H1 (cell line): ENCODE measurements at regions not wholly inside any gene's neighbourhood (a gene's known extent, or its start where the extent isn't known, plus 50 kb on each side); places are given as distances from the start of the nearest gene placed in this dataset.

Source experiments
- CTCF ChIA-PET: fragments of 300-600 bp; sonication (Branson Sonifier 250); formaldehyde crosslinking; loops from one replicate; lab custom pipeline; 2021; ENCODE audit not compliant: partially characterized antibody; lab: Charles Lee
- POLR2A ChIA-PET: fragments of 300-600 bp; sonication (Branson Sonifier 250); formaldehyde crosslinking; loops from one replicate; lab custom pipeline; 2021; ENCODE audit warnings: inconsistent platforms; ENCODE audit not compliant: partially characterized antibody; lab: Charles Lee
- DNase-seq, 2 experiments: peaks; one replicate each; pipeline versions ENCODE4 v3.0.0 to v3.0.0-alpha.2; 2010 to 2022; ENCODE audit warnings: low spot score in 2 of 2, low read depth in 1 of 2, mixed read lengths in 1 of 2
- FAIRE-seq: peaks from 2 replicates; lab custom pipeline; 2011; peaks lifted over from hg19 to GRCh38; lab: Jason Lieb, UNC
- H2AFZ ChIP-seq: 2 replicates; pipeline ENCODE4 v1.8.1; 2012; ENCODE audit warnings: low read length, inconsistent platforms
- H2AK5ac ChIP-seq: 2 replicates; pipeline ENCODE4 v1.6.1; 2013; ENCODE audit warnings: low read depth, low read length
- H2BK120ac ChIP-seq: replicated peaks from 2 replicates; pipeline ENCODE3; 2013; ENCODE audit warnings: low read depth, low read length, inconsistent platforms
- H2BK12ac ChIP-seq: 2 replicates; pipeline ENCODE4 v1.6.1; 2013; ENCODE audit warnings: low read depth, low read length
- H2BK15ac ChIP-seq: 2 replicates; pipeline ENCODE4 v1.6.1; 2013; ENCODE audit warnings: low read length
- H2BK20ac ChIP-seq: 2 replicates; pipeline ENCODE4 v1.6.1; 2013; ENCODE audit warnings: low read length
- H2BK5ac ChIP-seq: 2 replicates; pipeline ENCODE4 v1.6.1; 2013; ENCODE audit warnings: low read depth, low read length
- H3K14ac ChIP-seq: 2 replicates; pipeline ENCODE4 v1.6.1; 2013; ENCODE audit warnings: inconsistent platforms; ENCODE audit not compliant: insufficient read length
- H3K18ac ChIP-seq: 2 replicates; pipeline ENCODE4 v1.6.1; 2013; ENCODE audit warnings: low read length; ENCODE audit errors: extremely low read depth
- H3K23ac ChIP-seq: 2 replicates; pipeline ENCODE4 v1.6.1; 2013; ENCODE audit warnings: inconsistent platforms; ENCODE audit not compliant: insufficient read length
- H3K23me2 ChIP-seq: 2 replicates; pipeline ENCODE4 v1.6.1; 2013; ENCODE audit warnings: low read depth, low read length
- H3K27ac ChIP-seq: 2 replicates; pipeline ENCODE4 v1.6.1; 2011; ENCODE audit warnings: low read depth, low read length, inconsistent platforms
- H3K27me3 ChIP-seq, 4 experiments: replicated peaks in 1 of 4; 1 replicate in 1 of 4; 2 replicates in 3 of 4; pipeline versions ENCODE4 v1.6.1 to v1.8.1; 2011 to 2013; ENCODE audit warnings: low read length in 3 of 4, mild to moderate bottlenecking in 3 of 4, inconsistent platforms in 2 of 4, mixed read lengths in 2 of 4, moderate library complexity in 1 of 4; ENCODE audit not compliant: control insufficient read depth in 3 of 4, insufficient read depth in 3 of 4; ENCODE audit errors: extremely low read depth in 1 of 4
- H3K36me3 ChIP-seq, 4 experiments: 2 replicates each; pipeline versions ENCODE4 v1.6.1 to v1.8.1; 2011 to 2013; ENCODE audit warnings: mild to moderate bottlenecking in 4 of 4, low read length in 3 of 4, moderate library complexity in 2 of 4, control low read depth in 1 of 4, inconsistent platforms in 1 of 4; ENCODE audit not compliant: insufficient read depth in 4 of 4, control insufficient read depth in 2 of 4
- H3K4ac ChIP-seq: replicated peaks from 2 replicates; pipeline ENCODE3; 2013; ENCODE audit warnings: low read length, low read depth, mixed read lengths, inconsistent platforms; ENCODE audit not compliant: insufficient read length
- H3K4me1 ChIP-seq, 4 experiments: replicated peaks in 1 of 4; 1 replicate in 1 of 4; 2 replicates in 3 of 4; pipeline versions ENCODE4 v1.6.1 to v1.8.1; 2011 to 2013; ENCODE audit warnings: low read length in 3 of 4, inconsistent platforms in 2 of 4, mixed read lengths in 1 of 4; ENCODE audit not compliant: insufficient read depth in 4 of 4, control insufficient read depth in 3 of 4
- H3K4me2 ChIP-seq, 2 experiments: 2 replicates each; pipeline versions ENCODE4 v1.6.1 to v1.8.1; 2011 to 2013; ENCODE audit warnings: low read depth in 2 of 2, low read length in 2 of 2, control low read depth in 1 of 2, inconsistent platforms in 1 of 2, mild to moderate bottlenecking in 1 of 2; ENCODE audit not compliant: insufficient read depth in 1 of 2
- H3K4me3 ChIP-seq, 4 experiments: fragments of 200-600, 300-600 bp in 1 of 4; sonication (generic), shearing (Covaris generic), sonication (Bioruptor Twin) in 1 of 4; 2 replicates each; pipeline versions ENCODE4 v1.5.1 to v1.8.1; 2011 to 2016; ENCODE audit warnings: low read length in 4 of 4, low read depth in 3 of 4, control low read depth in 2 of 4, inconsistent platforms in 2 of 4, mild to moderate bottlenecking in 2 of 4, mixed read lengths in 1 of 4, moderate library complexity in 1 of 4; ENCODE audit not compliant: insufficient read depth in 2 of 4; ENCODE audit errors: extremely low read depth in 1 of 4
- H3K56ac ChIP-seq: replicated peaks from 2 replicates; pipeline ENCODE3; 2013; ENCODE audit warnings: low read depth, mild to moderate bottlenecking, mixed read lengths, low read length, inconsistent platforms; ENCODE audit not compliant: insufficient read length
- H3K79me1 ChIP-seq: 2 replicates; pipeline ENCODE4 v1.6.1; 2013; ENCODE audit warnings: low read depth, low read length, control low read depth
- H3K79me2 ChIP-seq, 2 experiments: 2 replicates each; pipeline versions ENCODE4 v1.6.1 to v1.8.1; 2012 to 2013; ENCODE audit warnings: low read length in 2 of 2, mild to moderate bottlenecking in 2 of 2, inconsistent platforms in 1 of 2; ENCODE audit not compliant: insufficient read depth in 2 of 2, control insufficient read depth in 1 of 2
- H3K9ac ChIP-seq, 4 experiments: replicated peaks in 1 of 4; 1 replicate in 1 of 4; 2 replicates in 3 of 4; pipeline versions ENCODE4 v1.6.1 to v1.8.1; 2011 to 2013; ENCODE audit warnings: low read depth in 3 of 4, low read length in 3 of 4, control low read depth in 2 of 4, mild to moderate bottlenecking in 2 of 4, moderate library complexity in 2 of 4, inconsistent platforms in 1 of 4; ENCODE audit errors: extremely low read depth in 1 of 4
- H3K9me3 ChIP-seq, 2 experiments: 2 replicates each; pipeline versions ENCODE4 v1.6.1 to v1.8.1; 2012 to 2013; ENCODE audit warnings: mild to moderate bottlenecking in 2 of 2, moderate library complexity in 2 of 2, control low read depth in 1 of 2, inconsistent platforms in 1 of 2, low read depth in 1 of 2, low read length in 1 of 2, mixed read lengths in 1 of 2; ENCODE audit not compliant: insufficient read depth in 2 of 2
- H4K20me1 ChIP-seq, 2 experiments: replicated peaks in 1 of 2; 2 replicates each; pipeline versions ENCODE3 to v1.8.1; 2011 to 2013; ENCODE audit warnings: inconsistent platforms in 2 of 2, low read length in 2 of 2, mild to moderate bottlenecking in 1 of 2; ENCODE audit not compliant: insufficient read depth in 2 of 2, control insufficient read depth in 1 of 2
- H4K5ac ChIP-seq: 2 replicates; pipeline ENCODE4 v1.6.1; 2013; ENCODE audit warnings: low read length, low read depth, mixed read lengths, inconsistent platforms; ENCODE audit not compliant: insufficient read length
- H4K8ac ChIP-seq: 2 replicates; pipeline ENCODE4 v1.8.0; 2013; ENCODE audit warnings: mild to moderate bottlenecking, moderate library complexity, low read length, inconsistent platforms; ENCODE audit not compliant: insufficient read depth; ENCODE audit errors: extremely low read depth
- H4K91ac ChIP-seq: replicated peaks from 2 replicates; pipeline ENCODE3; 2013; ENCODE audit warnings: low read length, mixed read lengths, inconsistent platforms; ENCODE audit not compliant: insufficient read length
- CHD1 ChIP-seq: IDR thresholded peaks from 2 replicates; pipeline ENCODE4 v1.6.1; 2012; ENCODE audit warnings: low read depth, low read length, improper control_type of control experiment
- CTBP2 ChIP-seq: IDR thresholded peaks from 2 replicates; pipeline ENCODE4 v1.7.0; 2011; ENCODE audit warnings: borderline replicate concordance, mild to moderate bottlenecking, moderate library complexity, mixed read lengths, low read length; ENCODE audit not compliant: insufficient read depth, insufficient read length
- JUND ChIP-seq: IDR thresholded peaks from 2 replicates; pipeline ENCODE4 v1.6.1; 2011; ENCODE audit warnings: mild to moderate bottlenecking, improper control_type of control experiment, low read length
- PHF8 ChIP-seq: fragments of 200-600 bp; sonication (generic); conservative IDR thresholded peaks from 2 replicates; pipeline ENCODE4 v1.7.1; 2012; ENCODE audit warnings: low read depth, mild to moderate bottlenecking, inconsistent platforms, low read length, moderate library complexity
- POLR2A ChIP-seq, 2 experiments: IDR thresholded peaks; 1 replicate in 1 of 2; 2 replicates in 1 of 2; pipeline ENCODE4 v1.6.1; 2011; ENCODE audit warnings: low read depth in 2 of 2, low read length in 2 of 2, mild to moderate bottlenecking in 2 of 2; ENCODE audit errors: control extremely low read depth in 1 of 2
- SAP30 ChIP-seq: fragments of 300-600 bp; sonication (generic); IDR thresholded peaks from 2 replicates; pipeline ENCODE4 v1.7.1; 2012; ENCODE audit warnings: low read length, moderate library complexity, mild to moderate bottlenecking, inconsistent platforms; ENCODE audit not compliant: insufficient read depth, insufficient replicate concordance
- SIRT6 ChIP-seq: IDR thresholded peaks from one replicate; pipeline ENCODE4 v1.7.1; 2012; ENCODE audit warnings: low read length, inconsistent platforms
- SIX5 ChIP-seq: IDR thresholded peaks from 2 replicates; pipeline ENCODE4 v1.6.1; 2011; ENCODE audit warnings: mild to moderate bottlenecking, low read depth, low read length
- TAF1 ChIP-seq: IDR thresholded peaks from 2 replicates; pipeline ENCODE4 v1.6.1; 2011; ENCODE audit warnings: mild to moderate bottlenecking, low read depth, low read length
- TAF7 ChIP-seq: optimal IDR thresholded peaks from 2 replicates; pipeline ENCODE3; 2011; ENCODE audit warnings: low read depth, mild to moderate bottlenecking, inconsistent platforms, low read length, moderate library complexity, borderline replicate concordance
- WGBS, 2 experiments: shearing (Covaris generic) in 1 of 2; methylation state at CpG; one replicate each; pipeline versions ENCODE4 v1.1.6 to v1.1.7; 2013 to 2015; ENCODE audit warnings: low lambda C conversion rate in 2 of 2, mixed read lengths in 2 of 2, inconsistent platforms in 1 of 2, low coverage in 1 of 2, missing lambda C conversion rate in 1 of 2; ENCODE audit not compliant: insufficient replicate concordance in 2 of 2, insufficient coverage in 1 of 2, insufficient read length in 1 of 2; ENCODE audit errors: extremely low coverage in 1 of 2, missing lambda C conversion rate in 1 of 2; 5-methylcytosine and 5-hydroxymethylcytosine counted together
- TF ChIP-seq, protein P1 (sequence below): IDR thresholded peaks from 2 replicates; pipeline ENCODE4 v1.6.1; 2011; ENCODE audit warnings: low read depth, mild to moderate bottlenecking, low read length; ENCODE audit not compliant: insufficient read depth

DNA sequence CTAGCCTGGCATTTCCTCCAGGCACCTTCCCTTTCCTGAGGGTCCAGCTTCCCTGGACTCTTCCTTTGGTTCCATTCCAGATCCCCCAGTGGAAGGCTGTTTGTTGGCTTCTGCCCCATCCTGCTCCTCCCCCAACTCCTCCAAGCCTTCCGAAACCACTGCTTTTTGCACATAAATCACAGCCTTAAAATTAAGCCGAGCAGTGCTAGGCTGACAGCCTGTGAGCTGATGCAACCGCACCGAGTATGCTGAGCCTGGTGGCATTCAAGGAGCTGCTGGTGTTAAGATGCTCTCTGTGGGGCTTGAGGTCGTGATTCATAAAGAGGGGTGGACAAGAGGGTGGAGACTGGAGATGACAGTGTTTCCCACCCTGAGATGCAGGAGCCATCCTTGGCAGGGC is 266.6 kb upstream of the C1orf174 start:
- DNase-seq (no peak), FAIRE-seq (no peak)
- Histone ChIP-seq H3K36me3 (no peaks in the 10 kb centered on the region), H3K9me3 (no peaks in the 10 kb centered on the region), H2BK12ac (no peak overlapping the region), H3K4me3 (no peak overlapping the region), H3K18ac (no peak overlapping the region), H4K20me1 (peaks cover 0 to 2% of the 10 kb centered on the region in 2 experiments), H3K4me1 (no peaks in the 10 kb centered on the region), H2BK120ac (no peak overlapping the region), H4K91ac (no peak overlapping the region), H3K56ac (no peak overlapping the region), H3K14ac (no peak overlapping the region), H3K27ac (no peak overlapping the region), H2BK5ac (no peak overlapping the region), H2AK5ac (no peak overlapping the region; the same call in 1 of the 2 replicates), H4K8ac (no peak overlapping the region), H3K27me3 (no peaks in the 10 kb centered on the region; a peak in 1 of 7 replicates), H3K79me2 (no peaks in the 10 kb centered on the region), H2BK20ac (no peak overlapping the region), H3K23me2 (no peaks in the 10 kb centered on the region), H2BK15ac (no peak overlapping the region), H3K4ac (no peak overlapping the region), H3K23ac (no peak overlapping the region), H3K79me1 (no peaks in the 10 kb centered on the region), H4K5ac (no peak overlapping the region), H3K9ac (no peak overlapping the region), H3K4me2 (no peak overlapping the region), H2AFZ (no peak overlapping the region)
- 90% methylated on average over 5 of the region's 5 CpGs; no CpG with 5 or more reads in 1 of the 2 experiments for WGBS, 2 experiments
- POLR2A ChIA-PET = no interaction called here
- CTCF ChIA-PET = no interaction called here
- TF ChIP-seq CTBP2 (no peak), SIX5 (no peak), TAF7 (no peak), CHD1 (no peak), PHF8 (no peak), JUND (no peak), POLR2A (IDR thresholded peaks at IDR 0.05; ENCODE audit: control extremely low read depth in 1 of 2, low read depth in 2 of 2, low read length in 2 of 2) (no peak), SIRT6 (no peak), SAP30 (no peak), TAF1 (no peak)
- TF ChIP-seq, protein P1, sequence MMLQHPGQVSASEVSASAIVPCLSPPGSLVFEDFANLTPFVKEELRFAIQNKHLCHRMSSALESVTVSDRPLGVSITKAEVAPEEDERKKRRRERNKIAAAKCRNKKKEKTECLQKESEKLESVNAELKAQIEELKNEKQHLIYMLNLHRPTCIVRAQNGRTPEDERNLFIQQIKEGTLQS = no peak
